ENCODE measurements at regions not wholly inside any gene's neighbourhood (a gene's known extent, or its start where the extent isn't known, plus 50 kb on each side); places are given as distances from the start of the nearest gene placed in this dataset.

GRCh38 chr4:112752061-112752460, 115.1 kb downstream of the LARP7 start:
- Mint-ChIP-seq H3K9me3 (no peaks in the 10 kb centered on the region), H3K4me3 (no peak overlapping the region), H3K4me1 (ENCODE audit: low read depth) (no peaks in the 10 kb centered on the region), H3K36me3 (ENCODE audit: low read depth) (no peaks in the 10 kb centered on the region), H3K27me3 (peaks cover 24% of the 10 kb centered on the region), H3K27ac (no peak overlapping the region)

GRCh38 chr4:112752510-112752909, 115.6 kb downstream of the LARP7 start:
- peaks cover 19% of the 10 kb centered on the region for H3K27me3 Mint-ChIP-seq
- H3K4me1 Mint-ChIP-seq (ENCODE audit: low read depth), result no peaks in the 10 kb centered on the region
- H3K4me3 Mint-ChIP-seq, result no peak overlapping the region
- no peaks in the 10 kb centered on the region for H3K9me3 Mint-ChIP-seq
- no peaks in the 10 kb centered on the region for H3K36me3 Mint-ChIP-seq (ENCODE audit: low read depth)
- no peak overlapping the region for H3K27ac Mint-ChIP-seq

GRCh38 chr4:112753333-112753732, 116.4 kb downstream of the LARP7 start:
- H3K36me3 Mint-ChIP-seq (ENCODE audit: low read depth), result no peaks in the 10 kb centered on the region
- H3K4me1 Mint-ChIP-seq (ENCODE audit: low read depth), result no peaks in the 10 kb centered on the region
- H3K27ac Mint-ChIP-seq, result no peak overlapping the region
- H3K27me3 Mint-ChIP-seq, result peaks cover 18% of the 10 kb centered on the region
- no peak overlapping the region for H3K4me3 Mint-ChIP-seq
- no peaks in the 10 kb centered on the region for H3K9me3 Mint-ChIP-seq

- Mint-ChIP-seq H3K9me3 (no peaks in the 10 kb centered on the region), H3K4me3 (no peak overlapping the region), H3K4me1 (ENCODE audit: low read depth) (peaks cover 2% of the 10 kb centered on the region), H3K27me3 (no peaks in the 10 kb centered on the region), H3K36me3 (ENCODE audit: low read depth) (no peaks in the 10 kb centered on the region), H3K27ac (no peak overlapping the region)
Observed at GRCh38 chr4:112759313-112759712, 122.4 kb downstream of the LARP7 start.

GRCh38 chr4:112765317-112765974, 128.5 kb downstream of the LARP7 start:
- Mint-ChIP-seq H3K4me3 (no peak overlapping the region), H3K27ac (no peak overlapping the region), H3K9me3 (no peaks in the 10 kb centered on the region), H3K27me3 (peaks cover 4% of the 10 kb centered on the region), H3K4me1 (ENCODE audit: low read depth) (peaks cover 2% of the 10 kb centered on the region), H3K36me3 (ENCODE audit: low read depth) (no peaks in the 10 kb centered on the region)

- no peaks in the 10 kb centered on the region for H3K9me3 Mint-ChIP-seq
- peaks cover 4% of the 10 kb centered on the region for H3K27me3 Mint-ChIP-seq
- H3K36me3 Mint-ChIP-seq (ENCODE audit: low read depth), result no peaks in the 10 kb centered on the region
- no peak overlapping the region for H3K4me3 Mint-ChIP-seq
- no peak overlapping the region for H3K27ac Mint-ChIP-seq
- H3K4me1 Mint-ChIP-seq (ENCODE audit: low read depth), result peaks cover 2% of the 10 kb centered on the region
Observed at GRCh38 chr4:112766422-112766821, 129.5 kb downstream of the LARP7 start.

GRCh38 chr4:112767386-112767785, 130.4 kb downstream of the LARP7 start:
- no peaks in the 10 kb centered on the region for H3K36me3 Mint-ChIP-seq (ENCODE audit: low read depth)
- H3K27me3 Mint-ChIP-seq, result peaks cover 4% of the 10 kb centered on the region
- H3K9me3 Mint-ChIP-seq, result no peaks in the 10 kb centered on the region
- H3K4me3 Mint-ChIP-seq, result no peak overlapping the region
- peaks cover 2% of the 10 kb centered on the region for H3K4me1 Mint-ChIP-seq (ENCODE audit: low read depth)
- H3K27ac Mint-ChIP-seq, result no peak overlapping the region

GRCh38 chr4:112770114-112770513, 133.2 kb downstream of the LARP7 start:
- H3K27me3 Mint-ChIP-seq, result peaks cover 4% of the 10 kb centered on the region
- H3K36me3 Mint-ChIP-seq (ENCODE audit: low read depth), result no peaks in the 10 kb centered on the region
- no peak overlapping the region for H3K4me3 Mint-ChIP-seq
- H3K4me1 Mint-ChIP-seq (ENCODE audit: low read depth), result no peaks in the 10 kb centered on the region
- no peak overlapping the region for H3K27ac Mint-ChIP-seq
- no peaks in the 10 kb centered on the region for H3K9me3 Mint-ChIP-seq

- H3K4me3 Mint-ChIP-seq, result no peak overlapping the region
- H3K27me3 Mint-ChIP-seq, result no peaks in the 10 kb centered on the region
- no peak overlapping the region for H3K27ac Mint-ChIP-seq
- H3K9me3 Mint-ChIP-seq, result no peaks in the 10 kb centered on the region
- H3K36me3 Mint-ChIP-seq (ENCODE audit: low read depth), result no peaks in the 10 kb centered on the region
- no peaks in the 10 kb centered on the region for H3K4me1 Mint-ChIP-seq (ENCODE audit: low read depth)
Observed at GRCh38 chr4:112775801-112776200, 138.9 kb downstream of the LARP7 start.

GRCh38 chr4:112776535-112776934, 139.6 kb downstream of the LARP7 start:
- no peak overlapping the region for H3K4me3 Mint-ChIP-seq
- no peaks in the 10 kb centered on the region for H3K36me3 Mint-ChIP-seq (ENCODE audit: low read depth)
- no peak overlapping the region for H3K27ac Mint-ChIP-seq
- no peaks in the 10 kb centered on the region for H3K27me3 Mint-ChIP-seq
- H3K9me3 Mint-ChIP-seq, result no peaks in the 10 kb centered on the region
- no peaks in the 10 kb centered on the region for H3K4me1 Mint-ChIP-seq (ENCODE audit: low read depth)

- H3K9me3 Mint-ChIP-seq, result no peaks in the 10 kb centered on the region
- no peaks in the 10 kb centered on the region for H3K4me1 Mint-ChIP-seq (ENCODE audit: low read depth)
- no peak overlapping the region for H3K4me3 Mint-ChIP-seq
- H3K36me3 Mint-ChIP-seq (ENCODE audit: low read depth), result no peaks in the 10 kb centered on the region
- no peaks in the 10 kb centered on the region for H3K27me3 Mint-ChIP-seq
- no peak overlapping the region for H3K27ac Mint-ChIP-seq
Observed at GRCh38 chr4:112778520-112778919, 141.6 kb downstream of the LARP7 start.

- peaks cover 17% of the 10 kb centered on the region for H3K27me3 Mint-ChIP-seq
- no peaks in the 10 kb centered on the region for H3K4me1 Mint-ChIP-seq (ENCODE audit: low read depth)
- no peak overlapping the region for H3K4me3 Mint-ChIP-seq
- no peak overlapping the region for H3K27ac Mint-ChIP-seq
- H3K9me3 Mint-ChIP-seq, result no peaks in the 10 kb centered on the region
- no peaks in the 10 kb centered on the region for H3K36me3 Mint-ChIP-seq (ENCODE audit: low read depth)
Observed at GRCh38 chr4:112793033-112793432, 156.1 kb downstream of the LARP7 start.

GRCh38 chr4:112800001-112800400, 163.1 kb downstream of the LARP7 start:
- Mint-ChIP-seq H3K36me3 (ENCODE audit: low read depth) (no peaks in the 10 kb centered on the region), H3K27me3 (peaks cover 18% of the 10 kb centered on the region), H3K4me3 (no peak overlapping the region), H3K27ac (no peak overlapping the region), H3K4me1 (ENCODE audit: low read depth) (no peaks in the 10 kb centered on the region), H3K9me3 (no peaks in the 10 kb centered on the region)

GRCh38 chr4:112801341-112801740, 164.4 kb downstream of the LARP7 start:
- Mint-ChIP-seq H3K4me3 (no peak overlapping the region), H3K27me3 (peaks cover 16% of the 10 kb centered on the region), H3K4me1 (ENCODE audit: low read depth) (no peaks in the 10 kb centered on the region), H3K9me3 (no peaks in the 10 kb centered on the region), H3K27ac (no peak overlapping the region), H3K36me3 (ENCODE audit: low read depth) (no peaks in the 10 kb centered on the region)

GRCh38 chr4:112802780-112803179, 165.8 kb downstream of the LARP7 start:
- Mint-ChIP-seq H3K4me3 (no peak overlapping the region), H3K27ac (no peak overlapping the region), H3K36me3 (ENCODE audit: low read depth) (no peaks in the 10 kb centered on the region), H3K4me1 (ENCODE audit: low read depth) (no peaks in the 10 kb centered on the region), H3K27me3 (peaks cover 16% of the 10 kb centered on the region), H3K9me3 (no peaks in the 10 kb centered on the region)

- H3K27me3 Mint-ChIP-seq, result peaks cover 5% of the 10 kb centered on the region
- no peaks in the 10 kb centered on the region for H3K4me1 Mint-ChIP-seq (ENCODE audit: low read depth)
- H3K27ac Mint-ChIP-seq, result no peak overlapping the region
- H3K36me3 Mint-ChIP-seq (ENCODE audit: low read depth), result no peaks in the 10 kb centered on the region
- no peaks in the 10 kb centered on the region for H3K9me3 Mint-ChIP-seq
- H3K4me3 Mint-ChIP-seq, result no peak overlapping the region
Observed at GRCh38 chr4:112807083-112807482, 170.1 kb downstream of the LARP7 start.

Measured in stimulated activated naive CD8-positive, alpha-beta T cell treated with anti-CD3 and anti-CD28 coated beads, Interleukin-15, Interleukin-2, amounts not matched to agents 100 ng/mL and 50 ng/mL, for 24 hours (primary cell).